NCI-H774 (cell line): ENCODE measurements at regions not wholly inside any gene's neighbourhood (a gene's known extent, or its start where the extent isn't known, plus 50 kb on each side); places are given as distances from the start of the nearest gene placed in this dataset.

Experiments used
- DNase-seq: peaks from one replicate; lab custom pipeline; 2025; lab: John Stamatoyannopoulos, UW

DNA sequence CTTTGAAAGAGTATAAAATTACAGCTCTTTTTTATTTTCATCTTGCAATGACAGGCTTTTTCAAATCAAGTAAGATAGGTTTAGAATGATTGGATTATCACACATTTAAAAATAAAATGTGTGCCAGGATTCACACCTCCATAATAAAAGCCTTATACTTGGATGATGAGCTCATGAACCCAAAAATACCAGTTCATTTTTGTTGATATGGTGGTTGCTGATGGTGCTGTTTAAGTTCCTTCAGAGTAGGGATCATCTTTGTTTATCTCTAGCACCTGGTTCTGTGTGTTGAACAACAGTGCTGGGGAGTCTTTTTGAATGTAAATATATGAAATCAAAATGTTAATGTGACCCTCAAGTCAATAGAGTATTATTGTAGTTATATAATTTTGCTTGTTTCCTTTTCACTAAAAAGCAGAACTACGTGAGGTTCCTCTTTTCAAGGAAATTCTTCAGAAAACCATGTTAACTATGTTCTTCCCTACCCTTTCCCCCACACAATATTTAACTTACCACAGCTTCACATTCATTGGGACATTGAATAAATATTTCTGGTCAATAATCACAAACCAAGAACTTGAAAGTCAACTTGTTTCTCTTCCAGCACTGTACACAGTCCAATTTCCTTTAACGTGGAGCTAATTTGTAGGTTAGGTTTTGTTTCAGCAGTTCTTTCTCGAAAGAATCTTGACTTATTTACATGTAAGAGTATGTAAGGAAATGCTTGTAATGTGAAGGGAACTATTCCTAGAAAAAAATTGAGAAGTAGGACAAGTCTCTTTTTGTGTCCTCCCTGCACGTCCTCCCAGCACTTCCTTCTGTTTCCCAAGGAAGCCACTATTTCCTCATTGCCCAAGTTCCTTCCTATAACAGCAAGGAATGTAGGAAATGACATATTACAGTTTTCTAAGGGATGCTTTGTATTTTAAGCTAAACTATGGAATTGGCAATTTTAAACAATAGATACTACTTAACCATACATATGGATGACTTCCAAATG, 945.9 kb upstream of the CITED2 start:
- DNase-seq = no peak

DNA sequence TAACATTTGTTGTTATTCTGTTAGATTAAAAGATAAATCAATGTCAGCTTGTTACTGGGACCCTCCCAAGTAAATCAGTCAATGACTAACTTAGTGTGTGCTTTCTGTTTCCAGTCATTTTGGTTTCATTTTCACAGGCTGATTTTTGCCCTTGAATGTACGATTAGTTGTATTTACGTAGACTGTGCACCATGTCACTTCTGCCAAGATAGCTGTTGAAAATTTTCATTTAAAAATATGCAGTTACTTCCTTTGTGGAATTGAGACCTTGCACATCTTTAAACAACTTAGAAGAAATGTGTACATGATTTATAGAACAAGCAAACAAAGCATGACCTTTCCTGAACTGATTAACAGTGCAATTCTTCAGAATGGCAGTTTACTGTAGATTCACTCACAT, 944.8 kb upstream of the CITED2 start:
- DNase-seq = peak; percentile 8

DNA sequence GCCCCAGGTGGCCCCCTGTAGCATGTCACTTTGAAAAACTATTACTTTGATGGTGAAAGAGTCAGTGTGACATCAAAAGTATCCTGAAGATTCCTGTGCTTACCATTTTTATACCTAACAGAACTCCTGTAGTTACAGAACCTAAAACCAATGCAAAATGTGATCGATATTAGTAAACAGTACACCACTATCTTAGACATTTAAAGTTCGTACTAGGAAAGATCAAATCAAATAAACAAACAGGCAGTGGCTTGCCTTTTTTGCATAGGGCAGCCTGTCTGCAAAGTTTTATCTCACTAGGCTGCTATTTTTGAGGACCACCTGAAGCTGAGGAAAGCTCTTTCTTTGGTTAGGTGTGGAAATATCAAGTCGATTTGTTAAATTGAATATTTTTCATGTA, 944.0 kb upstream of the CITED2 start:
- no peak for DNase-seq

DNA sequence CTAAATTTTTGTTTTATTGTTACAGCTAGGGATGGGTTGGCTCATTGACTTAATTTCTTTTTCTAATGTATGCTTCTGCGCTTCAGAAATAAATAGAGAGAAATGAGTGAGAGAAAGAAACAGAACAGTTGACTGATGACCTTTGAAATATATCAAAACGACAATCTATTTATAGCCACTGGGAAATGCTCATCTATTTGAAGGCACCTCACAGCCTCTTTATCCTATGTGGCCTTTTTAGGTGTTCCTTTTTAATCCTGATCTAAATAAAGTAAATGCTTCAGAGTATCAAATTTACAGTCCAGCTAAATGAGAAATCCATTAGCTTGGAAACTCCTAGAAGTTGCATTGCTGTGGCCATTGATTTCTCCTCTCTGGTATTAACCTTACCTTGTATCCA, 943.5 kb upstream of the CITED2 start:
- no peak for DNase-seq

DNA sequence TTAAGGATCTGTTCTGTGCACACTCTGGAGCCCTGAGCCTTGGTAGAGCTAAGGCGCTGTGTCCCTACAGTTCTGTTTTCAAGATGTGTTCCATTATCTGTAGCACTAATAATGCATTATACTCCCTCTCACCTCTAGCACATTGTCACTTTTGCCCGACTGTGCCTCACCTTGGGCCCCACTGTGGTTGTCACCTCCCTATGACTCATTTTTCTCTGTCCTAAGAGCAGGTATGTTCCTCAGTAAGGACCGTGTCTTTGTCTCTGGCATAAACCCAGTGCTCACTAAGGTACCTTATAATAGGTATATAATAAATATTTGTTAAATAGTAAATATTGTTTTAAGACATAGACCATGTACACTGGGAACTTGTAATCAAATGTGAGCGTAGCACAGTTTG, 942.5 kb upstream of the CITED2 start:
- DNase-seq = no peak

DNA sequence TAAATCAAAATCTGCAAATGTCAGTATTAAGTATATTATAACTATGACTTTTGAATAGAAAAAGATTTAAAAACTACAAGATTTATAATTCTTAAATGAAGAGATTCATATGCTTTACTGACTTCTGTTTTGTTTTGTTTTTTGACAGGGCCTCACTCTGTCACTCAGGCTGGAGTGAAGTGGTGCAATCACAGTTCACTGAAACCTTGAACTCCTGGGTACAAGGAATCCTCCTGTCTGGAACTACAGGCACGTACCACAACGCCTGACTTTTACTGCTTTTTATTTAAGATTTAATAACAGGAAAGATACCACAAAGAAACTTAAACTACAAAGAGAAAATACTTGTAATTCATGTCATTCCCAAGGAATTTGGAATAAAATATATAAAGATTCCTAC, 940.2 kb upstream of the CITED2 start:
- DNase-seq = no peak

DNA sequence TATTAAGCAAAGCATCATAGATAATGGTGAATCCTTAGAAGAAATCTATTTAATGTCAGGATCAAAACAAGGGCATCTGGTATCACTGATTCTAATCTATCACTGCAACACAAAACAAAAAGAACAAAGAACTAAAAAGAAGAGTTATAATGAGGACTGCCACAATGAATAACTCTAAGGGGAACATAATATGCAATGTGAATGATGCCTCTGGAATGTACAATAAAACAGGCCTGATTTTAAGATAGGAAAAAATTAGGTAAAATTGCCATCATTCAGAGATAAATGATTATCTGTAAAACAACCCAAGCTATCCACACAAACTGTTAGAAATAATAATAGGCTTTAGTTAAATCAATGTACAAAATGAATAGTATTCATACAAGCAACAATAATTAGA, 936.7 kb upstream of the CITED2 start:
- no peak for DNase-seq

DNA sequence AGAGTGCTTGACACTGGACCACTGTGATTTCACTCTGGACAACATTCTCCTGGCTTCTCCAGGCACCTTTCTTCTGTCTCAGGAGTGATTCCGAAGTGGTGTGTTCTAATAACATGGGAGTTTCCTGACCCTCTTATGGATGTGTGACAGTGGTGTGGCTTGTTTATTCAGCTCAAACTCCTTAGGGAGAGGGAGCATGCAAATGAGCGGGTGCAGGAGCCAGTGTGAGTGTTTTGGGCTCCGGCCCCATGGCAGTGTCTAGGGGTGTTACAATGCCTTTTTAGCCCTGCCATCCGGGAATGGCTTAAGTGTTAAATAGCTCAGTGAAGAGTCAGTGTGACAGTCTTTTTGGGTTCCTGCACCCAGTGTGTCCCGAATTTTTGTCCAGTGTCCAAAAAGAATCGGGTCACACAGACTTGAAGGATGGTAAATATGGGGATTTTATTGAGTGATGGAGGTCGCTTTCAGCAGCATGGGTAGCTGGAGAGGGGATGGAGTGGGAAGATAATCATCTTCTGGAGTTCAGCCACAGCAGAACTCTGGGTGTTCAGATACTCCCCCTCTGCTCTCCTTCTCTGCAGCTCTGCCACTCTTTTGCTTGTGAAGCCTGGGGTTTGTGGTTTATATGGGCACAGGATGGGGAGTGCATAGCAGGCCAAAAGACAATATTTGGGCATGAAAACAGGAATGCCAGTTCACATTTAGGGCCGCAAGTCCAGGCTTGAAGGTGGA, 928.9 kb upstream of the CITED2 start:
- no peak for DNase-seq

DNA sequence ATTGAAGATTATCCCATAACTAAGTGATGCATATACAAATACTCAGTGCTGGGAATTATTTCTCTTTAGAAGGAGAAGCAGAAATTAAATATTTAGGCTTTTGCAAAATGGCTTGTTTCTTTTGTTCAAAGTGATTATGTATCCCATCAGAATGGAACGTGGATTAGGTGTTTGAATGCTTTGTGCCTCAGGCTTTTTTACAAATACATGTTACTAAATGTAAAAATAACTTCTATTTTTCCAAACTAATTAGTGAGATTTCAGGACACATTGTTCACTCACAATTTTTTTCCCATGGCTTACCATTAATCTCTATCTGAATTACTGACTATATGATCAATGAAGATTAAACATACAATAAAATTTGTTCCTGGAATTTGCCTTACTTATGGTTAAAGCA, 925.9 kb upstream of the CITED2 start:
- no peak for DNase-seq

DNA sequence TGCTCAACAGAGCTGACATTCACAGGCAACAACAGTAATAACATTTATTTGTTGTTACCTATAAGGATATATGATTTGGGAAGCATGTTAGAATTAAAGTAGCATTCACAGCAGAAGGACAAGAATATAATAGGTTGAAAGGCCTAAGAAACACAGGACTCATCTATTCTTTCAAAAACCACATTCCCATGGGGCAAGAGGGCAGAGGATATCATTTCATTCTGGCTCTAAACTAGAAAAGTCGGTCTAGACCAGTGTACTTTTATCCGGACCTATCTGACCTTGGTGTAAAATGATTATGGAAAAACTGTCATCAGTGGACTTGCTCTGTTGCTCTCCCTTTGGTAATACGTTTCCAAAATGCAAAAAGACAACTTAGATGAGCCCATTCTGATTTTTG, 914.7 kb upstream of the CITED2 start:
- no peak for DNase-seq

DNA sequence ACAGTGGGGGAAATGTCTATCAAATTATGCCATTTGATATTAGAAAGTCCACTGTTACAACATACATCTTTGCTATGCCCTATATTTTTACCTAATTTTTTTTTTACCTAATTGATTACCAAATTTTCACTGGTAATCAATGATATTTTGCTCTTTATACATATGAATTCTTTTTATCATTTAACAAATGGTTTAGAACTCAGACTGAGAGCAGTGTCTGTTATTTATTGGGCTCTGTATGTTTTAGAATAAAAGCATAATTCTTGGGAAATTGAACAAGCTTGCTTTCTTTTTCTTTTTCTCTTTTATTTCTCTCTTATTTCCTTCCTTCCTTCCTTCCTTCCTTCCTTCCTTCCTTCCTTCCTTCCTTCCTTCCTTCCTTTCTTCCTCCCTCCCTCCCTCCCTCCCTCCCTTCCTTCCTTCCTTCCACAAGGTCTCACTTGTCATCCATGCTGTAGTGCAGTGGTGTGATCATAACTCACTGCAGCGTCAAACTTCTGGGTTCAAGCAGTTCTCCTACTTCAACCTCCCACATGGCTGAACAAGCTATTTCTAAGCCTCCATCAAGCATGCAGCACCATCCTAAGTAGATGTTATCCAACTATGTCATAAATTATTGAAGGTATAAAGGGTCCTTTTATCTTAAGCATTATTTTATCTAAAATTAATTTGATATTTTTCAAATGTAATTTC, 911.7 kb upstream of the CITED2 start:
- DNase-seq = no peak

DNA sequence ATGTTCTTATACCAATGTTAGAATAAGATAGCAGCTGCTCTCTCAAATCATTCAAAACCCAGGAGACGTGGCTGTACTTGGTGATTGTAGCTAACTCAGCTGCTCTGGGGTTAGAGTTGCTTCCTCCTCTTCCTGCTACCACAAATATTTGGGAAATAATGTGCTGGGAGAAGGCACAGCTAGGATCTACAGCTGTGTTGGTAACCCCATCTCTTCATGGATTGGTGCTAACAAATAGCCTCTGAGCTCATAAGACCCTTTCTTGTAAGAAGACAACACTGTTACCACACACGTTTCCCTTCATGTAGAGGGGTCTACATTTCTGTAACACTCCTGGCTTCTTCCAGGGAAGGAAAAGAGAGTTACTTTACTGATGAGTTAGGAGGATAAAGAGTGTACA, 911.0 kb upstream of the CITED2 start:
- DNase-seq = no peak

DNA sequence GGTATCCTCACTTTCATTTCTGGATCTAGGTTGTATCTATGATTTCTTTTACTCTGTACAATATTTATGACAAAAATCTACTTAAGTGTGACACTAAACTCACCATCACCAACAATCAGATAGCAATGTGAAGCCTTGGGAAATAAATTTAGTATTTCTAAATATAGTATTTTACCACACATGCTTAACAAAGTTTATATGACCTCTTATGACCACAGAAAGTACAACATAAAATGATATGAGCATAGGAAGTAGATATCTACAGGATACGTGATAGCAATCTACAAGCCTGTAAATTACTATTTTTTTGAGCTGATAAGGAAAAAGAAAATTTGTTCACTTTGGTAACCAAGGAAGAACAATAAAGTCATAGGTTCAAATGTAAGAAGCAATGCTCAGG, 910.4 kb upstream of the CITED2 start:
- no peak for DNase-seq

DNA sequence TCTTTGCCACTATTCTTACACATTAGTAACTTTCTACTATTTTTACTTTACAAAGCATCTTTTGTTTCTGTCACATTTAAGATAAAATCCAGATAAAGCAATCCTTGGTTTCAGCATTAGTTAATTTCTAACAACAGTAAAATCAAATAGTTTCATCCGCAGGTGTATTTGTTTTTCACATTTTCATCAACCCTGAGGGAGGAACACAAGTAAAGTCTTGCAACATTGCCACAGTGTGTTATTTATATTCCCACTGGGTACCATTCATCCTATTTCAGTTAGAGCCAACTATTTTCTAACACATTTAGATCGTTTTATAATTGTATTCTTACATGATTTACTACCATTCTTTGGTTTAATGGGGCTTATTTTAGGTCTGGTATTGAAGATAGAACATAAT, 908.7 kb upstream of the CITED2 start:
- DNase-seq = no peak

DNA sequence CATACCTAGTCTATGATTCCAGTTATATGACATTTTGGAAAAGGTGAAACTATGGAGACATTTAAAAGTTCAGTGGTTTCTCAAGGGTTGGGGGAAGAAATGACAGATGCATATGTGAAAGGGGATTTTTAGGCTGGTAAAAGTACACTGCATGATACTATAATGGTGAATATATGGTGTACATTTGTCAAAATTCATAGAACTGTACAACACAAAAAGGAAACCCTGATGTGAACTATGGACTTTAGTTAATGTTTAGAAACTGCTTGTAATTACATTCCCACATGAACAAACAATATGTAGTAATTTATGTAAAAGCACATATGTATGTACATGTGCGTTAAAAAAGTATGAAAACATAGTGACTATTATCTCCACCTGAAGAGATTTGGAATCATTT, 907.3 kb upstream of the CITED2 start:
- DNase-seq = no peak

DNA sequence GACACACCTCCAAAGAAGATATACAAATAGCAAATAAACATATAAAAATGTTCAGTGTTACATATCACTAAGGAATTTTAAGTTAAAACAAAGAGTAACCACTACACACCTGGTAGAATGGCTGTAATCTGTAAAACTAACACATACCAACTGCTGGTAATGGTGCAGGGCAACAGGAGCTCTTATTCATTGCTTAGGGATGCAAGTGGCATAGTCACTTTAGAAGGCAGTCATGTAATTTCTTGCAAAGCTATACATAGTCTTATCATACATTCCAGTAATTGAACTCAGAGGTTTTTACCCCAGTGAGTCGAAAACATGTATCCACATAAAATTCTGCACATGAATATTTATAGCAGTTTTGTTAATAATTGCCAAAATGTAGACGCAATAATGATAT, 906.8 kb upstream of the CITED2 start:
- no peak for DNase-seq

DNA sequence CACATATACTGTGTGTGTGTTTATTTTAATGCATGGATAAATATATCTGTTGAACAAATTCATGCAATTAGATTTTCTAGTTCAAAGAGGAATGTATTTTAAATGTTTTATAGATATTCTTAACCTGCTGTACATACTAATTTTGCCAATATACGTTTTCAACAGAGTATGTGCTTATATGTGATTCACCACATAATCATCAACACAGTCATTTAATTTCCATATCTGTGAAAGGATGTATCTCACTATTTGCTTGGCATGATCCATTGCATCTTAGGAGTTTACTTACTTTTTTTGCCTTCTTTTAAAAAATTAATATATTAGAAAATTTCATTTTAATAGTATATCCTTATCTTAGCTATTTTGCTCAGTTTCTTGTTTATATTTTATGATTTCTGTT, 902.3 kb upstream of the CITED2 start:
- DNase-seq = no peak

DNA sequence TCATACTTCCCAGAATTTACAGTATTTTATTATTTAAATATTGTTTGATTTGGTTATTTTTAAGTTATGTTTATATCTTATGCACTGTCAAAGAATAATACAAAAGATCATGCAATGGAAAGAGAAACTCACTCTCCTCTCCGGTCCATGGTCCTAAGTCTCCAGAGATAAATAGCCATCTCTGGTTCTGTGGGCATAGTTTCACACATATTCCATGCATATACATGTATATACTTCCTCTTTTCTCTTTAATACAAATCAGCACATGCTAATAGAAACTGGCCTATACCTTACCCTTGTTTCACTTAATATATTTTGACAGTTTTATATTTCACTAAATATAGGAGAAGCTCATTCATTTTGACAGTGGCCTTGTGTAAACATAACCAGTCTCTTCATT, 901.7 kb upstream of the CITED2 start:
- no peak for DNase-seq

DNA sequence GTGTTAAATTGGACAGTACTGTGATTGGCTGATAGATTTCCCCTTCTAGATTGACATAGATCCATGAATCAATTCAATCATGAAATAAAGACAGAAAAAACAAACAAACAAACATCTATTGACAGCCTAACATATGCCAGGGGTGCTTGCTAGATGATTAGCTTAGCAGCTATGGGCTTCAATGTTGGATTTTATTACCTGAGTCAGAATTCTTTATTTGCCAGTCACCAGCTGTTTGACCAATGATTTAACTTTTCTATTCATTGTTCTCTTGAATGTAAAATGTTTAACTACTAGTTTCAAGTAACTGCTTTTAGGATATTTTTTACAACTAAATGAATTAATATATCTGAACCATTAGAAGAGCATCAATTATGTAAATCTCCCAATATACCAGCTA, 901.3 kb upstream of the CITED2 start:
- DNase-seq = no peak

DNA sequence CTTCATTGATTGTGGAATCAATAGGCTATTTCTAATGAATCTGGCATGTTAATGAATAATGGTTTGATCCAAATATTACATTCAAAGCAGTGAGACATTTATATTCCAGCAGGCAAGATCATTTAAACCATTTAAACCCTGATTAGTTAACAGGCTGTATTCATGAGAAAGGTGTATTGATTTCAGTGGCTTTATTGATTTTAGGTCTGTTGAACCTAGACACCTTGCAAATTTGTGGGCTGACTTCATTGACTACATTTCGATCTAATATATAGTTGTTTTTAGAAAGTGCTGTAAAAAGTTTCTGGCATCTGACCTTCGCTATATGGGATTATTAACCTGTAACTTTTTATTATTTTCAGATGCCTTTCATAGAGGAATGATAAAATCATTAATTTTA, 900.1 kb upstream of the CITED2 start:
- DNase-seq = no peak

DNA sequence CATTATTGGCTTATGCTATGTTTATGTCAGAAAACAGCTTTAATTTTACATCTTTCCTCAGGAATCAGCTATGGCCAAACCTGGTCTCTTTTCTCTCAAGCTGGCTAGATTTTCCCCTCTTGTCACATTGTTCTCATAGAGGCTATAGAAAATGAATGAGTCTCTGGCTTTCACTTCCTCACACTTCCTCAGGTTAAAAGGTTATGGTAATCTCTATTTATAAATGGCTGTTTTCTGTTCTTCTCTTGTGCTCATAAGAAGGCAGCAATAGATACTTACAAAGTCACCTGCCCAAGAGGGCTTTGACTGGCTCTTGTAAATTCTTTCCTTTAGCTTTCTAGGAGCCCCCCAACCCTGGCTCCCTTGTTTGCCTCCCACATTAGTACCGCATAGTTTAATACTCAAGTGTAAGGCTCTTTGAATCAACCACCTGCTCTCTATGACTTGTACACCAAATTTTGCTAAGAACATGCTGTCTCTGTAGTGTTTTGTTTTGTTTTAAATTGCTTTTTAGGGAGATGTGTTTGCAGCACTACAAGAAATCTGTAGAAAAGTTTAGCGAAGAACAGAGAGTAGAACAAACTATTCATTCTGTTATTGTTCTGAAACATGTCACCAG, 897.4 kb upstream of the CITED2 start:
- peak; percentile 80 for DNase-seq

DNA sequence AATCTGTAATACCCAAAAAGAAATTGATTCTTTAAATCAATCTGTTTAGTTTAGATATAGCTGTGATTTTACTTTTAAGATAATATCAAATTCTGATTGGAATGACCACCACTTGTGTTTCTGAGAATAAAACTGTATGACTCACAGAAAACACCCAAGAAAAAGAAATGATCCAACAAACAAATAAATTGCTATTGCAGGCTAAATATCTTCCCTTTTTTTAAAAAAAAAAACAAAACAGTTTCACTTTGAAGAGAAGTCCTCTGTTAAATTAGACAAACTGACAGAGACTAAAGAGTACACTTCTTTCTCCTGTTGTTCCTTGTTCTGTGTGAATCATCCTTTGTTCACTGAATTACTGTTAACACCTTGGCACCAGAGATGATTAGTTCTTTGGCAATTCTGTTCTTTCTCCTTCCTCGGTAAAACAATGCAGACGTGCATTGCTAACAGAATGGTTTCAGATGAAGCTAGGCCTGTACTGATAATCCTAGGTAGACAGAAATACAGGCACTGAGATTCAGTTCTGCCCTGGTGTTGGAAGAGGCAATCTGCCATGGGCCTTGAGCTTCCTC, 895.2 kb upstream of the CITED2 start:
- DNase-seq = no peak
